GM12891 (cell line): ENCODE measurements at regions not wholly inside any gene's neighbourhood (a gene's known extent, or its start where the extent isn't known, plus 50 kb on each side); places are given as distances from the start of the nearest gene placed in this dataset.

Source experiments
- DNase-seq: peaks from one replicate; pipeline ENCODE4 v3.0.0; 2011; ENCODE audit warnings: low spot score; ENCODE audit not compliant: insufficient read length
- FAIRE-seq: peaks from 2 replicates; lab custom pipeline; 2011; peaks lifted over from hg19 to GRCh38; lab: Jason Lieb, UNC
- PAX5 ChIP-seq: IDR thresholded peaks from 2 replicates; pipeline ENCODE4 v1.6.1; 2011; ENCODE audit warnings: low read length, moderate library complexity, mild to moderate bottlenecking; ENCODE audit not compliant: insufficient read depth, severe bottlenecking
- POLR2A ChIP-seq: IDR thresholded peaks from 2 replicates; pipeline ENCODE4 v1.6.1; 2011; ENCODE audit warnings: low read depth, low read length, control low read depth
- POLR2AphosphoS5 ChIP-seq: IDR thresholded peaks from 2 replicates; pipeline ENCODE4 v1.6.1; 2011; ENCODE audit warnings: low read depth, low read length, control low read depth
- POU2F2 ChIP-seq: IDR thresholded peaks from 2 replicates; pipeline ENCODE4 v1.6.1; 2011; ENCODE audit warnings: low read depth, mild to moderate bottlenecking, control low read depth, low read length, moderate library complexity
- SPI1 ChIP-seq: IDR thresholded peaks from 2 replicates; pipeline ENCODE4 v1.6.1; 2011; ENCODE audit warnings: low read depth, low read length, control low read depth
- TAF1 ChIP-seq: IDR thresholded peaks from 2 replicates; pipeline ENCODE4 v1.6.1; 2011; ENCODE audit warnings: low read depth, low read length, control low read depth

GRCh38 chr15:29612096-29612495 lies 210.2 kb downstream of the TJP1 start:
- DNase-seq (no peak), FAIRE-seq (no peak)
- TF ChIP-seq POLR2AphosphoS5 = no peak
- TF ChIP-seq POU2F2 = no peak
- TF ChIP-seq POLR2A = no peak
- TF ChIP-seq SPI1 = no peak
- no peak for TF ChIP-seq TAF1
- no peak for TF ChIP-seq PAX5

DNA sequence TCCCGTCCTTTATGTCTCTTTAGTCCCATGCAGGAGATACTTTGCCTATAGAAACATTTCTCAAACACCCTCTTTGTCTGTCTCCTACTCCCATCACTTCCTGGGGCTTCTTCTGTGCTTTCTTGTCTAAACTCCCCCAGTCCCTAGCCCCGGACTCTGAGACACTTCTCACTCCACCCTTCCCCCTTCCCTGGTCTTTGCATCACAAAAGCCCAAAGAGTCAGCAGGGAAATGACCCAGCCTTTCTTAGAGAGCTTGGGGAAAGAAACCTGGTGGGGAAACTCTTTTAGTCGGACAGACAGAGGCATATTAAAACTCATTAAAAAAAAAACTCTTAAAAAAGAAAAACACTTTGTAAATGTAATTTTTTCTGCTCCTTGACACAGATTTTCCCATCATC lies 211.2 kb downstream of the TJP1 start:
- DNase-seq (no peak), FAIRE-seq (no peak)
- TF ChIP-seq TAF1 (no peak), POLR2AphosphoS5 (no peak), SPI1 (no peak), POU2F2 (no peak), PAX5 (no peak), POLR2A (no peak)

- FAIRE-seq (no peak), DNase-seq (no peak)
- TF ChIP-seq POLR2AphosphoS5 (no peak), POU2F2 (no peak), PAX5 (no peak)
Measured at GRCh38 chr15:29601811-29602210, 220.5 kb downstream of the TJP1 start.

- FAIRE-seq (no peak), DNase-seq (no peak)
- TF ChIP-seq SPI1 (no peak), POU2F2 (no peak), TAF1 (no peak), POLR2AphosphoS5 (no peak), PAX5 (no peak), POLR2A (no peak)
Measured at GRCh38 chr15:29600262-29600661, 222.0 kb downstream of the TJP1 start.

DNA sequence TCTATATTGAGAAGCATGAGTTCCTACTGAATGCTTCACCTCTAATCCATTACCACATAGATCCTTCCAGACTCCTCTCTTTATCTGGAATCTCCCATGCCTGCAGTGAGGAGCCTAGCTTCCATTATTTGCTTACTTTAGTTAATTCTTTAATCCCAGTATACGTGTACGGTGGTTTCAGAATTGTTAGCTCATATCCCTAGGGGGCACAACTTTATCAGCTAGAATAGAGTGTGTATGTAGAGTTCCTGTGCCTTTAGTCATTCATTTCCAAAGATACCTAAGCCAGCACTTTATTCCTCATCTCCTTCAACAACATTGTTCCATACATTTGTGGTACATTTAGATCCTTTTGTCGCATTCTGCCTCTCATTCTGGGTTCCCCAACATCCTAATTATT lies 226.0 kb downstream of the TJP1 start:
- no peak for FAIRE-seq
- no peak for TF ChIP-seq POU2F2
- no peak for TF ChIP-seq POLR2AphosphoS5
- no peak for TF ChIP-seq SPI1
- no peak for TF ChIP-seq PAX5
- no peak for TF ChIP-seq POLR2A
- no peak for TF ChIP-seq TAF1
- no peak for DNase-seq

GRCh38 chr15:29593629-29594028 lies 228.6 kb downstream of the TJP1 start:
- FAIRE-seq = no peak
- TF ChIP-seq POU2F2 (no peak), TAF1 (no peak), SPI1 (no peak), POLR2AphosphoS5 (no peak), POLR2A (no peak), PAX5 (no peak)
- DNase-seq = no peak

DNA sequence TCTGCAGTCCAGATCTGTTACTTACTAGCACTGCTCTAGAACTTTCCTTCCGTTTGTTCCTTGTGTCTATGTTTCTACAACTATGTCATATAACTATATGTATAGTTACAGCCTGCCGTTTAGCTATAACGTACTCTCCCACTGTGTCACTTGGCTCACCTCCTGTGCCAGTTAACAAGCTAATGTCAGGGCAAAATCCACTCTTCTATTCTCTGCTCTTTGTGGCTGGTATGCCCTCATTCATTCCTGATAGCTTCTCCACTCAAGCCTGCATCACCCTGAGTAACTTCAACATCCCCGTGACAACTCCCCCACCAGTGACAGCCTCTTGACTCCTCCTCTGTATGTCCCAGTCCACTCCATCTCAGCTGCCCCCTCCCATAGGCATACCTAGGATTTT lies 229.2 kb downstream of the TJP1 start:
- FAIRE-seq = no peak
- no peak for TF ChIP-seq POLR2A
- no peak for TF ChIP-seq TAF1
- TF ChIP-seq PAX5 = no peak
- no peak for TF ChIP-seq POU2F2
- no peak for TF ChIP-seq SPI1
- no peak for TF ChIP-seq POLR2AphosphoS5

DNA sequence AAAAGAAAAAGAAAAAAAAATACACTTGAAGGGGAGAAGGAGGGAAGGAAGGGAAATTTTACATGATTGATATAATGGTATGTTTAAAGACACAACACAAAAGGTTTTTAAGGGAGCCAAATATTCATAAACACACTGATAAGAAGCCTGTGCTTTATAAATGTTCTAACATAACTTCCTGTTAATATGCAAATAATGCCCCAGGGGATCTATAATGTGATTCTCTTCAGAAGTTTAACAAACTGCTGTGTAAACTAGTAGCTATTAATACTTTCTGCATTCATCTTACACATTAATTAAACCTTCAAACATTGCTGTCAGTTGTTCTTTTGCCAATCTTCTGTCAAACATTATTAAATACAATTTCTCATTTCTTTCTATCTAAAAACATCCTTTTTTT lies 231.6 kb downstream of the TJP1 start:
- no peak for DNase-seq
- no peak for FAIRE-seq
- TF ChIP-seq POLR2A (no peak), PAX5 (no peak), POU2F2 (no peak), SPI1 (no peak), POLR2AphosphoS5 (no peak), TAF1 (no peak)

More for the DNA sequence above, 229.2 kb downstream of the TJP1 start:
- no peak for DNase-seq

GRCh38 chr15:29589975-29590374 lies 232.3 kb downstream of the TJP1 start:
- TF ChIP-seq POLR2A = no peak
- TF ChIP-seq SPI1 = no peak
- TF ChIP-seq PAX5 = no peak
- no peak for TF ChIP-seq TAF1
- TF ChIP-seq POLR2AphosphoS5 = no peak
- TF ChIP-seq POU2F2 = no peak
- FAIRE-seq = no peak

GRCh38 chr15:29589416-29589815 lies 232.9 kb downstream of the TJP1 start:
- no peak for FAIRE-seq
- no peak for TF ChIP-seq PAX5
- TF ChIP-seq TAF1 = no peak
- TF ChIP-seq POLR2AphosphoS5 = no peak
- TF ChIP-seq SPI1 = no peak
- no peak for TF ChIP-seq POU2F2
- TF ChIP-seq POLR2A = no peak

More at GRCh38 chr15:29589975-29590374, 232.3 kb downstream of the TJP1 start:
- no peak for DNase-seq

More at GRCh38 chr15:29589416-29589815, 232.9 kb downstream of the TJP1 start:
- DNase-seq = no peak
